ENCODE measurements at regions not wholly inside any gene's neighbourhood (a gene's known extent, or its start where the extent isn't known, plus 50 kb on each side); places are given as distances from the start of the nearest gene placed in this dataset.

- TF ChIP-seq ZNF302 (tag by site-specific recombination; IDR thresholded peaks at IDR 0.05; ENCODE audit: low read depth) (no peak), PBX3 (CRISPR knock-in tag; IDR thresholded peaks at IDR 0.05) (no peak), CTCF (tag by site-specific recombination; IDR thresholded peaks at IDR 0.05) (no peak), ZNF138 (tag by site-specific recombination; IDR thresholded peaks at IDR 0.05; ENCODE audit: borderline replicate concordance) (no peak), ZNF239 (tag by site-specific recombination; IDR thresholded peaks at IDR 0.05) (no peak), ZNF488 (tag by site-specific recombination; IDR thresholded peaks at IDR 0.05) (no peak), RBAK (tag by site-specific recombination; IDR thresholded peaks at IDR 0.05) (no peak), ZNF292 (tag by site-specific recombination; IDR thresholded peaks at IDR 0.05; ENCODE audit: borderline replicate concordance, low read depth) (no peak), ZNF155 (tag by site-specific recombination; IDR thresholded peaks at IDR 0.05) (no peak), ZNF654 (tag by site-specific recombination; IDR thresholded peaks at IDR 0.05; ENCODE audit: low read depth) (no peak)
Measured at GRCh38 chr1:115477071-115477470, 139.0 kb upstream of the NGF start.
